T1000 (cell line): ENCODE measurements at regions not wholly inside any gene's neighbourhood (a gene's known extent, or its start where the extent isn't known, plus 50 kb on each side); places are given as distances from the start of the nearest gene placed in this dataset.
"Not testable (repeated sequence)": the region's sequence is repeated elsewhere in the genome, so short reads cannot be mapped to it uniquely, and the experiment has no call there.

ENCODE experiments used
- DNase-seq: peaks from one replicate; lab custom pipeline; 2025; ENCODE audit warnings: mixed read lengths; lab: John Stamatoyannopoulos, UW

GRCh38 chr7:113030489-113030888, 56.1 kb downstream of the GPR85 start:
- no peak for DNase-seq

- DNase-seq: no peak
These were observed 59.7 kb downstream of the GPR85 start for GRCh38 chr7:113026941-113027340.

- not testable (repeated sequence) for DNase-seq
These were observed 69.3 kb downstream of the GPR85 start for GRCh38 chr7:113017144-113017857.

- DNase-seq: no peak
These were observed 71.5 kb downstream of the GPR85 start for GRCh38 chr7:113015034-113015645.

- no peak for DNase-seq
These were observed 72.7 kb downstream of the GPR85 start for GRCh38 chr7:113013761-113014449.

GRCh38 chr7:113012862-113013261, 73.8 kb downstream of the GPR85 start:
- not testable (repeated sequence) for DNase-seq

- DNase-seq: no peak
These were observed 76.2 kb downstream of the GPR85 start for GRCh38 chr7:113010377-113010776.

- no peak for DNase-seq
These were observed 77.9 kb downstream of the GPR85 start for GRCh38 chr7:113008755-113009154.

GRCh38 chr7:113004726-113005454, 81.7 kb downstream of the GPR85 start:
- no peak for DNase-seq

- DNase-seq: no peak
These were observed 86.2 kb downstream of the GPR85 start for GRCh38 chr7:113000316-113001020.

GRCh38 chr7:112997831-112998230, 88.8 kb downstream of the GPR85 start:
- no peak for DNase-seq

- DNase-seq: no peak
These were observed 90.2 kb downstream of the GPR85 start for GRCh38 chr7:112996331-112996871.

GRCh38 chr7:112995059-112995824, 91.4 kb downstream of the GPR85 start:
- DNase-seq: peak; percentile 18

- no peak for DNase-seq
These were observed 92.0 kb downstream of the GPR85 start for GRCh38 chr7:112994656-112995055.

GRCh38 chr7:112990624-112991023, 96.0 kb downstream of the GPR85 start:
- DNase-seq: no peak

- DNase-seq: no peak
These were observed 97.1 kb downstream of the GPR85 start for GRCh38 chr7:112989531-112989930.

- DNase-seq: no peak
These were observed 99.5 kb downstream of the GPR85 start for GRCh38 chr7:112987171-112987570.

- DNase-seq: no peak
These were observed 100.2 kb downstream of the GPR85 start for GRCh38 chr7:112986256-112987031.

- peak; percentile 9 for DNase-seq
These were observed 101.1 kb downstream of the GPR85 start for GRCh38 chr7:112985377-112985987.
